ENCODE measurements at regions not wholly inside any gene's neighbourhood (a gene's known extent, or its start where the extent isn't known, plus 50 kb on each side); places are given as distances from the start of the nearest gene placed in this dataset.
"Not testable (repeated sequence)": the region's sequence is repeated elsewhere in the genome, so short reads cannot be mapped to it uniquely, and the experiment has no call there.

DNA sequence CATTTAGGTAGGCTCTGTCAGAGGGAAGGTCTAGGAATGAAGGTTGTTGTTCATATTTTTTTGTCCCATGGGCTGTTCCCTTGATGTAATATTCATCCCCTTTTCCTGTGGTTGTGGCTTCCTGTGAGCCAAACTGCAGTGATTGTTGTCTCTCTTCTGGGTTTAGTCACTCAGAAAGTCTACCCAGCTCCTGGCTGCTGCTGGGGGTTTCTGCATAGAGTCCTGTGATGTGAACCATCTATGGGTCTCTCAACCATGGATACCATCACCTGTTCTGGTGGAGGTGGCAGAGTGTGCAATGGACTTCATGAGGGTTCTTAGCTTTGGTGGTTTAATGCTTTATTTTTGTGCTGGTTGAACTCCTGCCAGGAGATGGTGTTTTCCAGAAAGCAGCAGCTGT, 122.8 kb downstream of the ZC4H2 start:
- DNase-seq = no peak

DNA sequence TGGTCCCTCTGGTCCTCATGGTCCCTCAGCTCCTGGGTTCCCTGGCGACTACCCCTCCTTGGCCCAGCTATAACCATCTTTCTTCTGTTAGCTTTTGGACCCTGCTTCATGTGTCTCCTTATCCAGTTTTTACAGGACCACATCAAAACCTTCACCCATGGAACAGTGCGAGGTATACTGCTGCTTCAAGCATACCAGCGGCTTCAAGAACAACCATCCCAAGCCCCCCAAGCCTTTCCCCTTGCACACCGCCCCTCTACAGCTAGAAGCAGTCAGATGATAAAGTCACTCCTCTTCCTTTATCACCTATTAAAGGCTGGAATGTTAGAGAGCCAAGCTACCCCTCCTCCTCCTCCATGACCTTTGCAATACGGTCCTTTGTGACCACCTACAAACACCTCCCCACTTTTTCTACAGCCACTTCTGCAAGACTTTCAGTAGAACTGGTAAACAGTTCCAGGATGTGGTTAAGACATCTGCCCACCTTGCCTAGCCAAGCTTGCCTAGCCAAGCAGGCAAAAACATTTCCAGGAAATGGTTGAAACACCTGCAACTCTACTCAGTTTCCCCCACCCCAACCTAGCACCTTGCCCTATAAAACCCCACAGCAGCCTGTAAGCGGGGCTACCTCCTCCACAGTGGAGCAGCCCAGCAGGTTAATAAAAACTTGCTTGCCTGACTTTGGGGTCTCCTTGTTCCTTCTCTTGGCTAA, 125.7 kb downstream of the ZC4H2 start:
- no peak for DNase-seq

DNA sequence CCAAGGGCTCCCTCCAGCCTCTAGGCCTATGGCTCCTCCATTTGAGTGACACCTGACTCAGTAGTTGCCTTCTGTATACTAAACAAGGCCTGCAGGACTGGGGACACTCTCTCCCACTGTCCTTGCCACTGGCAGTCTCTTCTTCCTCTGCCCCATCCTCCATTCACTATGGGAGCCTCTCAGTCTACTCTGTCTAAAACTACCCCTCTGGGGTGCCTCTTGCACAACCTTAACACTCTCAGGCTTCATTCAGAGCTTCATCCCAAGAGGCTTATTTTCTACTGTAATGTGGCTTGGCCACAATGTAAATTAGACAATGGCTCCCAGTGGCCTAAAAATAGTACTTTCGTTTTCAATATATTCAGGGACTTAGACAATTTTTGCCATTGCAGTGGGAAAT, 133.0 kb downstream of the ZC4H2 start:
- DNase-seq = no peak

DNA sequence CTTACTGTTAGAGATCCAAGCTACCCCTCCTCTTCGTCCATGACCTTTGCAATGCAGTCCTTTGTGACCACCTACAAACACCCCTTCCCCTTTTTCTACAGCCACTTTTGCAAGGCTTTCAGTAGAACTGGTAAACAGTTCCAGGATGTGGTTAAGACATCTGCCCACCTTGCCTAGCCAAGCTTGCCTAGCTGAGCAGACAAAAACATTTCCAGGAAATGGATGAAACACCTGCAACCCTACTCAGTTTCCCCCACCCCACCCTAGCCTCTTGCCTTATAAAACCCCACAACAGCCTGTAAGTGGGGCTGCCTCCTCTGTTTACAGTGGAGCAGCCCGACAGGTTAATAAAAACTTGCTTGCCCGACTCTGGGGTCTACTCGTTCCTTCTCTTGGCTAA, 133.8 kb downstream of the ZC4H2 start:
- no peak for DNase-seq

DNA sequence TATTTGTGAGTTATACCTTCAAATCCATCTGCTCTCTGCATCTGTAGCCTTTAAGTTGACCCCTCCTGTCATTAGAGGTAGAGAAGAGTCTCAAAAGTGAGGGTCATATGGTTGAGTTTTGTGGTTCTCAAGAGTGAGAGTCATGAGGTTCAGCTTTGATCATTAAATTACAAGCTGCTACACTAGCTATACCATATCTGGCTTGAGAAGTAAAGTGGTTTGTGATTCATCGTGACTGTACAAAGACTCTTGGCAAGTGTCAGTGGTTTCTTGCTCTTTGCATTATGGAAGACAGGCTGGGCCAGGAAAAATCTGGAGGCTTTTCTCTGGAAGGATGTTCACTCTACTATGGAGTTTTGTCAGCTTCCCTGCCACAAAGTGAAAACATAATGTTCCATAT, 170.6 kb downstream of the ZC4H2 start:
- DNase-seq = no peak

DNA sequence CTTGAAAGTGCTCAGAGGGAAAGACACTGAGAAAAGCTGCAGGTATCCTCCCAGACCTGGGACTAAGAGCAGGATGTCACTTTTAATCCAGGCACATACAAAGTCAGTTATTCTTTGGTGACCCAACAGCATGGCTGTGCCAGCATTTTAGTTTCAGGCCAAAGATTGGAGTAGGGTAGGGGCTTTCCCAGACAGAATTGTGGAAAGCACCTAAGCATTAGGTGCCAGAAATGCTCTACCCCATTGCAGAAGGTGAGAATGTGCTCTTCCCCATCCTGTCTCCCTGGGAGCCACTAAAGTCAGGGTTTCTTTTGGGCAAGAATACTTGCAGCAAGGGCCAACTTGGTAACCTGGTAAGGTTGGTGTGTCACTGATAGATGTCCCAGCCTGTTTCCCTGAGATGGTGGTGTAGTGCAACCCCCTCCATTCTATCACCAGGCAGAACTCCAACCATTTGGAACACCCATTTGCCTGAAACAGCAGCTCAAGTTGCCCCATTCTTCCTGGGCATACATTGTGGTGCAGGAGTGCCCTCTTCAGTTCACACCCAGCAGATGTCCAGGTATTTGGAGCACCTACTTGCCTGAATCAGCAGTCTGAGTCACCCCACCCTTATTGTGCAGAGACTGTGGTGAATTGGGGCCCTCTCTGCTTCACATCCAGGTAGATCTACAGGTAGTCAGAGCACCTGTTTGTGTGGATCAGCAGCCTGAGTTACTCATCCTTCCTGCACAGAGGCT, 183.5 kb downstream of the ZC4H2 start:
- no peak for DNase-seq

DNA sequence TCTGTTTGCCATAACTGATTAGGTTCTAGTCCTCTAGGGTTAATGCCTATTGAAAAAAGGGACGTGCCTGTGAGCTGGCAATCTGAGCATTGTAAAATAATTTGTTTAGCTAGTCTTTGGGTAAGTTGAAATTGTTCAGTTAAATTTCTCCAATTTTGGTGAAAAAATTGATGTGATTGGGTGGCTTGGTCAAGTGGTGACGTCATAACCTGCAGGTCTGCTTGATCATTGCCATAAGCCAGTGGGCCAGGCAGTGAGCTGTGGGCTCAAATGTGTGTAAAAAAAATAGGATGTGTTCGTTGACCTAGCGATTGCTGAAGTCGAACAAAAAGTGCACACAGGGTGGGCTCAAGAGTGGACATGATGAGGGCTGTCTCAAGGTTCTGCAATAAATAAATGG, 193.3 kb downstream of the ZC4H2 start:
- DNase-seq = no peak

DNA sequence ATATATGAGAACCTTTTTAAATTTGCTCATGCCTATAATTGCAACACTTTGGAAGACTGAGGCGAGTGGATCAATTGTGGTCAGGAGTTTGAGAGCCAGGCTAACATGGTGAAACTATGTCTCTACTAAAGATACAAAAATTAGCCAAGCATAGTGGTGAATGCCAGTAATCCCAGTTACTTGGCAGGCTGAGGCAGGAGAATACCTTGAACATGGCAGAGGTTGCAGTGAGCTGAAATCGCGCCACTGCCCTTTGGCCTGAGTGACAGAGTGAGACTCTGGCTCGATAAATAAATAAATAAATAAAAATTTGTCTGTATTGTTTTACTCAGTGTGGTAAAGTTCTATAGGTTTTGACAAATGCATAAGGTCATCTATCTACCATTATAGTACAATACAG, 218.2 kb downstream of the ZC4H2 start:
- DNase-seq = no peak

DNA sequence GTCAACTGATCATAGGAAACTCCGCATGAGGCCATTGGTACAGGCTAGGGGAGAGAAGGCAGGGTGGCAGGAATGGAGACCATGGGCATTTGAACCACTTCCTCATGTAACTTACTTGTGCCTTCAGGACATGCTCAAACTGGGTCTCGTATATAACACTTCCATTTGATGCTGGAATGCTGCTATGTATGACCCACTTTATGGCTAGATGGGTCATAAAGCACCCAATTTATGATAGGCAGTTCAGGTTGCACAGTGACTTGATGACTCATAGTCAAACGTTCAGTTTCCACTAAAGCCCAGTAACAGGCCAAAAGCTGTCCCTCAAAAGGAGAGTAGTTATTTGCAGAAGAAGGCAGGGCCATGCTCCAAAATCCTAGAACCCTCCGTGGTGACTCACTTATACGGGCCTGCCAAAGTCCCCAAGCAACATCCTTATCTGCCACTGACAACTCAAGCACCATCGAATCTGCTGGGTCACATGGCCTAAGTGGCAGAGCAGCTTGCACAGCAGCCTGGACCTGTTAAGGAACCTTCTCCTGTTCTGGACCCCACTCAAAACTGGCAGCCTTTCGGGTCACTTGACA, 236.4 kb downstream of the ZC4H2 start:
- no peak for DNase-seq

DNA sequence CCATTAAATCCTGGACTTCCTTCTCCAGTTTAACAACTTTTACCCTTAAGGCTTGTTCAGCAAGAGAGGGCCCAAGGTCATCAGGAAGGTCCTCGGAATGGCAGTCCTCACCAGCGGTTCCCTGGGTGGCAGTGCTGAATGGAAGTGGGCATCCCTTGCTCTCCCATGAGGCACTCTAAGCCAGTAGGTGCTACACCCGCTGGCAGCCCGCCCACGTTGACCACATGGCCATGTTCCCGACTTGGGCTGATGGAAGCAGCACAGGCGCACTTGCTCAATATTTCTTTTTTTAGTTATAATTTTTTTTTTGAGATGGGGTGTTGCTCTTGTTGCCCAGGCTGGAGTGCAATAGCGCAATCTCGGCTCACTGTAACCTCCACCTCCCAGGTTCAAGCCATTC, 277.9 kb downstream of the ZC4H2 start:
- DNase-seq = no peak

DNA sequence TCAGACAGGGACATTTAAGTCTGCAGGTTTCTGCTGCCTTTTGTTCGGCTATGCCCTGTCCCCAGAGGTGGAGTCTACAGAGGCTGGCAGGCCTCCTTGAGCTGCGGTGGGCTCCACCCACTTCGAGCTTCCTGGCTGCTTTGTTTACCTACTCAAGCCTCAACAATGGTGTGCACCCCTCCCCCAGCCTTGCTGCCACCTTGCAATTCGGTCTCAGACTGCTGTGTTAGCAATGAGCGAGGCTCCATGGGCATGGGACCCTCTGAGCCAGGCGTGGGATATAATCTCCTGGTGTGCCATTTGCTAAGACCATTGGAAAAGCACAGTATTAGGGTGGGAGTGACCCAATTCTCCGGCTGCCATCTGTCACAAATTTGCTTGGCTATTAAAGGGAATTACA, 280.9 kb downstream of the ZC4H2 start:
- not testable (repeated sequence) for DNase-seq

DNA sequence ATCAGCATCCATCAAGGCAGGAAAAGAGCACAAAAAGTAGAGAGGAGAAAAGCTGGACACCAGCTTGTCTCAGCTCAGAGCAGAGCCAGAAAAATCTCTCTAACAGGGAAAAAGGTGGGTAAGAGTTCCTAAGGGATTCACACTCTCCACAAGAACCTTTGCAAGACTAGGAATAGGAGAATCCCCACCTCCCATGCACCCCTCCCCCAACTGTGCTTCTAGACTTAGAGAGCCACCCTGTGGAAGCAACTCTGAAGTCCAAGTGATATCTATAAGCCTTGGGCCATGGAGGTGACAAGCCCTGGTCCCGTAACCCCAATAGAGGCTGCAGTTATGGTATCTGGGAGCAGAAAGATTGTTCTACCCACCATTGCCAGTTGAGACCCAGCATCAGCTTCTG, 267.6 kb upstream of the MTMR8 start:
- DNase-seq = no peak

DNA sequence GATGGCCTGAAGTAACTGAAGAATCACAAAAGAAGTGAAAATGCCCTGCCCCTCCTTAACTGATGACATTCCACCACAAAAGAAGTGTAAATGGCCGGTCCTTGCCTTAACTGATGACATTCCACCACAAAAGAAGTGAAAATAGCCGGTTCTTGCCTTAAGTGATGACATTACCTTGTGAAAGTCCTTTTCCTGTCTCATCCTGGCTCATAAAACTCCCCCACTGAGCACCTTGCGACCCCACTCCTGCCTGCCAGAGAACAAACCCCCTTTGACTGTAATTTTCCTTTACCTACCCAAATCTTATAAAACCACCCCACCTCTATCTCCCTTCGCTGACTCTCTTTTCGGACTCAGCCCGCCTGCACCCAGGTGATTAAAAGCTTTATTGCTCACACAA, 262.0 kb upstream of the MTMR8 start:
- not testable (repeated sequence) for DNase-seq

DNA sequence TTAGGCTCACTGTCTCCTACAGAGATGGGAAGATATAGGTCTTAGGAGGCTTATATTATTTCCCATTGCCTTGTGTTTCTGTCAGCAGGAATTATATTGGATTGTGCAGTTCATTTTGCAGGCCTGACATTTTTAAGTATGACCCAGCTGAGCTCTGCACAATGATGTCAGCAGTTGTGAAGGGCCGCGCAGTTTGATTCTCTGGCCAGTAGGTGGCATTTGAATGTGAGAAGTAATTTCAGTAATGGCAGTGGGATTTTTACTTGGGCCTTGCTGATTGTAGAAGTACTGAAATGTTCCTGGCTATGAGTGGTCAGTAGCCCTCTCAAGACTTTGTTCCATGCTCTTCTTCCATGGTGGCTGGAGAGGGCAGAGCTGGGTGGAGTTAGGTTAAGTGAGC, 247.2 kb upstream of the MTMR8 start:
- peak in 2 of 4 experiments; percentile 2 for DNase-seq

All from suppressor macrophage (primary cell).